SK-N-SH (cell line): ENCODE measurements at regions not wholly inside any gene's neighbourhood (a gene's known extent, or its start where the extent isn't known, plus 50 kb on each side); places are given as distances from the start of the nearest gene placed in this dataset.

Source experiments
- CTCF ChIA-PET: fragments of 300-600, 350-600 bp; formaldehyde crosslinking; extraction: SDS; loops from one replicate; lab custom pipeline; 2021; lab: Yijun Ruan, JAX
- POLR2A ChIA-PET: fragments of 350-600 bp; sonication (Branson Sonifier 250); formaldehyde crosslinking; extraction: SDS; loops from one replicate; lab custom pipeline; 2020; ENCODE audit warnings: antibody characterized with exemption, inconsistent platforms; lab: Yijun Ruan, JAX
- DNase-seq: peaks from one replicate; pipeline ENCODE4 v3.0.0; 2012
- H2AFZ ChIP-seq: fragments of 200-600 bp; sonication (generic); 2 replicates; pipeline ENCODE4 v1.8.1; 2016; ENCODE audit warnings: antibody characterized with exemption, mild to moderate bottlenecking, low read depth
- H3F3A ChIP-seq: fragments of 200-600 bp; sonication (generic); replicated peaks from 2 replicates; pipeline ENCODE3; 2016; ENCODE audit warnings: antibody characterized with exemption, mild to moderate bottlenecking; ENCODE audit not compliant: insufficient read depth
- H3K27ac ChIP-seq, 2 experiments: fragments of 200-500 bp in 1 of 2; fragments of 200-600 bp in 1 of 2; sonication (Bioruptor generic) in 1 of 2; sonication (generic), shearing (Covaris generic) in 1 of 2; 2 replicates each; pipeline versions ENCODE4 v1.5.1 to v1.6.1; 2014 to 2016; ENCODE audit warnings: low read depth in 2 of 2, inconsistent platforms in 1 of 2, low read length in 1 of 2, mild to moderate bottlenecking in 1 of 2, mixed read lengths in 1 of 2
- H3K27me3 ChIP-seq: fragments of 200-600 bp; sonication (generic), shearing (Covaris generic); 2 replicates; pipeline ENCODE4 v1.6.1; 2016; ENCODE audit warnings: mixed run types; ENCODE audit not compliant: insufficient read depth
- H3K36me3 ChIP-seq, 2 experiments: fragments of 200-500 bp in 1 of 2; fragments of 200-600 bp in 1 of 2; sonication (Bioruptor generic) in 1 of 2; sonication (generic) in 1 of 2; replicated peaks in 1 of 2; 2 replicates each; pipeline versions ENCODE3 to v1.5.1; 2014 to 2016; ENCODE audit warnings: low read length in 1 of 2, mild to moderate bottlenecking in 1 of 2; ENCODE audit not compliant: insufficient read depth in 2 of 2, control insufficient read depth in 1 of 2
- H3K4me1 ChIP-seq, 2 experiments: fragments of 200-500 bp in 1 of 2; fragments of 200-600 bp in 1 of 2; sonication (Bioruptor generic) in 1 of 2; sonication (generic), shearing (Covaris generic) in 1 of 2; 2 replicates each; pipeline versions ENCODE4 v1.5.1 to v1.6.1; 2014 to 2016; ENCODE audit warnings: low read depth in 1 of 2, low read length in 1 of 2, mixed run types in 1 of 2; ENCODE audit not compliant: insufficient read depth in 2 of 2, control insufficient read depth in 1 of 2
- H3K4me2 ChIP-seq: fragments of 200-600 bp; sonication (generic), shearing (Covaris generic); 2 replicates; pipeline ENCODE4 v1.6.1; 2017; ENCODE audit warnings: mixed run types
- H3K4me3 ChIP-seq, 2 experiments: fragments of 200-500 bp in 1 of 2; fragments of 200-600 bp in 1 of 2; sonication (Bioruptor generic) in 1 of 2; sonication (generic), shearing (Covaris generic) in 1 of 2; 2 replicates each; pipeline versions ENCODE4 v1.5.1 to v1.8.1; 2014 to 2016; ENCODE audit warnings: low read depth in 2 of 2, inconsistent platforms in 1 of 2, low read length in 1 of 2, mild to moderate bottlenecking in 1 of 2, mixed read lengths in 1 of 2, moderate library complexity in 1 of 2
- H3K79me2 ChIP-seq: fragments of 200-600 bp; sonication (generic); 2 replicates; pipeline ENCODE4 v1.8.1; 2017; ENCODE audit warnings: mild to moderate bottlenecking; ENCODE audit not compliant: insufficient read depth
- H3K9ac ChIP-seq: fragments of 200-600 bp; sonication (generic); 2 replicates; pipeline ENCODE4 v1.6.1; 2017; ENCODE audit warnings: mixed run types
- H3K9me2 ChIP-seq: fragments of 200-600 bp; sonication (generic); 2 replicates; pipeline ENCODE4 v1.6.1; 2017; ENCODE audit warnings: mixed run types
- H3K9me3 ChIP-seq: fragments of 200-600 bp; sonication (generic); 2 replicates; pipeline ENCODE4 v1.6.1; 2017; ENCODE audit warnings: mixed run types, mild to moderate bottlenecking, moderate library complexity
- H4K20me1 ChIP-seq: fragments of 200-600 bp; sonication (generic); 2 replicates; pipeline ENCODE4 v1.6.1; 2017; ENCODE audit warnings: mild to moderate bottlenecking, mixed run types; ENCODE audit not compliant: insufficient read depth
- ELF1 ChIP-seq: IDR thresholded peaks from 2 replicates; pipeline ENCODE4 v1.4.0; 2012
- EZH2phosphoT487 ChIP-seq: fragments of 200-600 bp; sonication (generic); IDR thresholded peaks from 2 replicates; pipeline ENCODE4 v1.6.1; 2017; ENCODE audit warnings: low read depth, mixed run types, mild to moderate bottlenecking, antibody characterized with exemption, moderate library complexity, borderline replicate concordance
- GATA2 ChIP-seq: sonication (generic); formaldehyde crosslinking; IDR thresholded peaks from 2 replicates; pipeline ENCODE4 v1.5.0; 2020; ENCODE audit warnings: mild to moderate bottlenecking, missing genetic modification reagents
- NRF1 ChIP-seq: IDR thresholded peaks from 2 replicates; pipeline ENCODE4 v1.6.1; 2012; ENCODE audit warnings: low read depth, mild to moderate bottlenecking, low read length
- RFX5 ChIP-seq: IDR thresholded peaks from 2 replicates; pipeline ENCODE4 v1.6.1; 2012; ENCODE audit warnings: mild to moderate bottlenecking, improper control_type of control experiment, low read length
- RXRA ChIP-seq: IDR thresholded peaks from 2 replicates; pipeline ENCODE4 v1.4.0; 2012; ENCODE audit warnings: low read depth, mild to moderate bottlenecking, borderline replicate concordance
- SIN3A ChIP-seq: IDR thresholded peaks from 2 replicates; pipeline ENCODE4 v1.6.1; 2012; ENCODE audit warnings: low read depth, mild to moderate bottlenecking, low read length, moderate library complexity, borderline replicate concordance
- TAF1 ChIP-seq: IDR thresholded peaks from 2 replicates; pipeline ENCODE4 v1.6.1; 2012; ENCODE audit warnings: low read depth, mild to moderate bottlenecking, low read length, moderate library complexity, borderline replicate concordance
- USF1 ChIP-seq: IDR thresholded peaks from 2 replicates; pipeline ENCODE4 v1.4.0; 2012; ENCODE audit warnings: low read depth, borderline replicate concordance
- YY1 ChIP-seq: IDR thresholded peaks from 2 replicates; pipeline ENCODE4 v1.4.0; 2012; ENCODE audit warnings: low read depth, mild to moderate bottlenecking
- WGBS: methylation state at CpG from one replicate; pipeline ENCODE4 v1.1.6; 2017; ENCODE audit warnings: low lambda C conversion rate; 5-methylcytosine and 5-hydroxymethylcytosine counted together
- TF ChIP-seq, protein P1 (sequence below): IDR thresholded peaks from 2 replicates; pipeline ENCODE4; 2012
- TF ChIP-seq, protein P2 (sequence below): fragments of 200-600 bp; sonication (generic); IDR thresholded peaks from 2 replicates; pipeline ENCODE4 v1.6.1; 2017; ENCODE audit warnings: antibody characterized with exemption, mild to moderate bottlenecking, moderate library complexity

DNA sequence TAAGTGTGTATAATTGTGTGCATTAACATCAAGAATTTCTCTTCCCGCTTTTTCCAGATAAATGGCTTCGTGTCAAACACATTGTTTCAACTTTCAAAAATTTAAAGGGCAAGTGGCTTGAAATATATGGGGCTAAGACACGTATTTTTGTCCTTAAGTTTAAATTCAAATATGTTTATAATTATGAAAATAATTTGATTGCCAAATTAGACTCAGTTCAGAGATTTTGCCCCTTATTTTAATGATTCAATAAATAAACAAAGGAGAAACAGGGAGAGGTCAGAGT lies 1159.2 kb upstream of the MIR17HG start:
- Histone ChIP-seq H3K27ac (no peak overlapping the region), H3F3A (no peaks in the 10 kb centered on the region), H3K4me1 (no peaks in the 10 kb centered on the region), H2AFZ (no peak overlapping the region), H3K4me3 (no peak overlapping the region), H3K9me2 (no peaks in the 10 kb centered on the region), H3K27me3 (no peaks in the 10 kb centered on the region), H3K4me2 (no peak overlapping the region), H3K36me3 (no peaks in the 10 kb centered on the region), H3K9ac (no peak overlapping the region), H4K20me1 (no peaks in the 10 kb centered on the region), H3K79me2 (no peaks in the 10 kb centered on the region), H3K9me3 (no peaks in the 10 kb centered on the region)
- TF ChIP-seq NRF1 (no peak), ELF1 (no peak), SIN3A (no peak), TAF1 (no peak)
- TF ChIP-seq, protein P1, sequence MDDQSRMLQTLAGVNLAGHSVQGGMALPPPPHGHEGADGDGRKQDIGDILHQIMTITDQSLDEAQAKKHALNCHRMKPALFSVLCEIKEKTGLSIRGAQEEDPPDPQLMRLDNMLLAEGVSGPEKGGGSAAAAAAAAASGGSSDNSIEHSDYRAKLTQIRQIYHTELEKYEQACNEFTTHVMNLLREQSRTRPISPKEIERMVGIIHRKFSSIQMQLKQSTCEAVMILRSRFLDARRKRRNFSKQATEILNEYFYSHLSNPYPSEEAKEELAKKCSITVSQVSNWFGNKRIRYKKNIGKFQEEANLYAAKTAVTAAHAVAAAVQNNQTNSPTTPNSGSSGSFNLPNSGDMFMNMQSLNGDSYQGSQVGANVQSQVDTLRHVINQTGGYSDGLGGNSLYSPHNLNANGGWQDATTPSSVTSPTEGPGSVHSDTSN, result no peak
- ChIA-PET POLR2A (no interaction called here), CTCF (interaction anchor here (1.1 kb wide), 1 partner anchor 14 kb away, joined by 3 read pairs; no protein-coding TSS in a partner anchor)
- 57% methylated on average over 3 of the region's 3 CpGs for WGBS
- no peak for DNase-seq

DNA sequence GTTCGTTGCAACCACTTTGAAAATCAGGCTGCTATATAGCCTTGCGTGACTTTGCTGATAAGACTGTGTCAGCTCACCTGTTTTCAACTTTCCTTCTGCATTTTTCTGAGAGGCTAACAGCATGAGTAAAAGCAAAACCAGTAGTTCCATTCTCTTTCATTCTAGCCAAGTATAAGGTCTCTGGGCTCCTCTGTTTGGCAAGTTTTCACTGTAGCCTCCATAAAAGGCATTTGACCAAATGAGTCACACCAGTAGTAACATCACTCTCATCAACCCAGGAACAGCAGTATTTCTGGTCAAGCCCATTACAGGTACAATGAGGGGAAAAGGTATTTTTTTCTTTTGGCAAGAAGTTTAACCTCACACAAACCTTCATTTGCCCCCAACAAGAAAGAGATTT lies 1149.8 kb upstream of the MIR17HG start:
- ChIA-PET CTCF (no interaction called here), POLR2A (no interaction called here)
- WGBS, result 71% methylated on average over 2 of the region's 2 CpGs
- Histone ChIP-seq H3K4me2 (no peak overlapping the region), H3K36me3 (no peaks in the 10 kb centered on the region), H3K27me3 (no peaks in the 10 kb centered on the region), H3K27ac (no peak overlapping the region), H3F3A (no peaks in the 10 kb centered on the region), H3K9me2 (no peaks in the 10 kb centered on the region), H3K9ac (no peak overlapping the region), H3K9me3 (no peaks in the 10 kb centered on the region), H3K4me3 (no peak overlapping the region), H3K79me2 (no peaks in the 10 kb centered on the region), H3K4me1 (no peaks in the 10 kb centered on the region), H4K20me1 (no peaks in the 10 kb centered on the region), H2AFZ (no peak overlapping the region)
- TF ChIP-seq YY1 (no peak), GATA2 (CRISPR knock-in tag) (no peak), USF1 (no peak), RXRA (no peak), EZH2phosphoT487 (no peak), SIN3A (no peak), RFX5 (no peak)
- TF ChIP-seq, protein P2, sequence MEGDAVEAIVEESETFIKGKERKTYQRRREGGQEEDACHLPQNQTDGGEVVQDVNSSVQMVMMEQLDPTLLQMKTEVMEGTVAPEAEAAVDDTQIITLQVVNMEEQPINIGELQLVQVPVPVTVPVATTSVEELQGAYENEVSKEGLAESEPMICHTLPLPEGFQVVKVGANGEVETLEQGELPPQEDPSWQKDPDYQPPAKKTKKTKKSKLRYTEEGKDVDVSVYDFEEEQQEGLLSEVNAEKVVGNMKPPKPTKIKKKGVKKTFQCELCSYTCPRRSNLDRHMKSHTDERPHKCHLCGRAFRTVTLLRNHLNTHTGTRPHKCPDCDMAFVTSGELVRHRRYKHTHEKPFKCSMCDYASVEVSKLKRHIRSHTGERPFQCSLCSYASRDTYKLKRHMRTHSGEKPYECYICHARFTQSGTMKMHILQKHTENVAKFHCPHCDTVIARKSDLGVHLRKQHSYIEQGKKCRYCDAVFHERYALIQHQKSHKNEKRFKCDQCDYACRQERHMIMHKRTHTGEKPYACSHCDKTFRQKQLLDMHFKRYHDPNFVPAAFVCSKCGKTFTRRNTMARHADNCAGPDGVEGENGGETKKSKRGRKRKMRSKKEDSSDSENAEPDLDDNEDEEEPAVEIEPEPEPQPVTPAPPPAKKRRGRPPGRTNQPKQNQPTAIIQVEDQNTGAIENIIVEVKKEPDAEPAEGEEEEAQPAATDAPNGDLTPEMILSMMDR, result no peak
- no peak for DNase-seq
